SK-N-SH treated with all-trans-retinoic acid at 6 μM for 48 hours (cell line): ENCODE measurements at regions not wholly inside any gene's neighbourhood (a gene's known extent, or its start where the extent isn't known, plus 50 kb on each side); places are given as distances from the start of the nearest gene placed in this dataset.

Experiments
- ATAC-seq: fragments of 200-7000 bp; cut with Tn5 transposase; 3 replicates; pipeline ENCODE4 v1.9.1; 2020; ENCODE audit warnings: mild to moderate bottlenecking, moderate library complexity
- ARNTL ChIP-seq: fragments of 450-650 bp; formaldehyde crosslinking; IDR thresholded peaks from 2 replicates; pipeline ENCODE4 v1.5.0; 2020; ENCODE audit warnings: low read depth, mild to moderate bottlenecking, moderate library complexity, borderline replicate concordance
- BACH2 ChIP-seq: fragments of 250-450 bp; sonication (Bioruptor Pico); IDR thresholded peaks from 2 replicates; pipeline ENCODE4 v1.9.0; 2021; ENCODE audit warnings: mild to moderate bottlenecking, borderline replicate concordance
- CSDC2 ChIP-seq: fragments of 250-450 bp; sonication (Bioruptor Pico); IDR thresholded peaks from 2 replicates; pipeline ENCODE4 v1.5.0; 2020; ENCODE audit warnings: mild to moderate bottlenecking, moderate library complexity
- ESRRG ChIP-seq: fragments of 250-450 bp; sonication (Bioruptor Pico); IDR thresholded peaks from 2 replicates; pipeline ENCODE4 v1.6.1; 2021; ENCODE audit warnings: mild to moderate bottlenecking
- GLIS3 ChIP-seq: fragments of 250-450 bp; sonication (Bioruptor Pico); IDR thresholded peaks from 2 replicates; pipeline ENCODE4 v1.5.0; 2020; ENCODE audit warnings: mild to moderate bottlenecking, moderate library complexity
- ISL1 ChIP-seq: fragments of 250-450 bp; sonication (Bioruptor Pico); IDR thresholded peaks from 2 replicates; pipeline ENCODE4 v2.1.2; 2022; ENCODE audit warnings: mild to moderate bottlenecking, moderate library complexity
- OSR1 ChIP-seq: fragments of 250-450 bp; sonication (Bioruptor Pico); IDR thresholded peaks from 2 replicates; pipeline ENCODE4 v1.8.0; 2022; ENCODE audit warnings: moderate library complexity, mild to moderate bottlenecking, inconsistent platforms
- PPARA ChIP-seq: fragments of 250-450 bp; sonication (Bioruptor Pico); IDR thresholded peaks from 2 replicates; pipeline ENCODE4 v1.5.0; 2020; ENCODE audit warnings: mild to moderate bottlenecking, borderline replicate concordance
- RARB ChIP-seq: fragments of 250-450 bp; sonication (Bioruptor Pico); IDR thresholded peaks from 2 replicates; pipeline ENCODE4 v1.8.0; 2021; ENCODE audit warnings: mild to moderate bottlenecking, moderate library complexity
- SNAI2 ChIP-seq: fragments of 250-450 bp; sonication (Bioruptor Pico); IDR thresholded peaks from 2 replicates; pipeline ENCODE4 v1.5.0; 2020; ENCODE audit warnings: mild to moderate bottlenecking, moderate library complexity
- TCF4 ChIP-seq: fragments of 250-450 bp; sonication (Bioruptor Pico); IDR thresholded peaks from 2 replicates; pipeline ENCODE4 v1.8.0; 2021; ENCODE audit warnings: mild to moderate bottlenecking, moderate library complexity, borderline replicate concordance
- TOX ChIP-seq: fragments of 250-450 bp; sonication (Bioruptor Pico); IDR thresholded peaks from 2 replicates; pipeline ENCODE4 v1.8.0; 2021; ENCODE audit warnings: mild to moderate bottlenecking, moderate library complexity, borderline replicate concordance
- ZFP3 ChIP-seq: fragments of 250-450 bp; sonication (Bioruptor Pico); IDR thresholded peaks from 2 replicates; pipeline ENCODE4 v1.5.0; 2020; ENCODE audit warnings: mild to moderate bottlenecking, moderate library complexity
- ZFP30 ChIP-seq: fragments of 450-650 bp; formaldehyde crosslinking; IDR thresholded peaks from 2 replicates; pipeline ENCODE4 v1.5.0; 2022; ENCODE audit warnings: mild to moderate bottlenecking, moderate library complexity
- ZNF565 ChIP-seq: fragments of 450-650 bp; formaldehyde crosslinking; conservative IDR thresholded peaks from 2 replicates; pipeline ENCODE4 v1.5.0; 2020; ENCODE audit warnings: low read depth, mild to moderate bottlenecking, moderate library complexity
- ZNF70 ChIP-seq: fragments of 450-650 bp; formaldehyde crosslinking; IDR thresholded peaks from 2 replicates; pipeline ENCODE4 v1.5.0; 2020; ENCODE audit warnings: mild to moderate bottlenecking, moderate library complexity
- TF ChIP-seq, protein P1 (sequence below): fragments of 250-450 bp; sonication (Bioruptor Pico); IDR thresholded peaks from 2 replicates; pipeline ENCODE4 v1.8.0; 2021; ENCODE audit warnings: low read depth, mild to moderate bottlenecking, moderate library complexity, borderline replicate concordance
- TF ChIP-seq, protein P2 (sequence below): fragments of 250-450 bp; sonication (Bioruptor Pico); IDR thresholded peaks from 2 replicates; pipeline ENCODE4 v1.8.0; 2020; ENCODE audit warnings: mild to moderate bottlenecking, moderate library complexity, borderline replicate concordance
- TF ChIP-seq, protein P3 (sequence below): fragments of 250-450 bp; sonication (Bioruptor Pico); IDR thresholded peaks from 2 replicates; pipeline ENCODE4 v1.5.1; 2020; ENCODE audit warnings: low read depth, mild to moderate bottlenecking, moderate library complexity
- TF ChIP-seq, protein P4 (sequence below): fragments of 250-450 bp; sonication (Bioruptor Pico); IDR thresholded peaks from 2 replicates; pipeline ENCODE4 v1.5.0; 2020; ENCODE audit warnings: mild to moderate bottlenecking, moderate library complexity

DNA sequence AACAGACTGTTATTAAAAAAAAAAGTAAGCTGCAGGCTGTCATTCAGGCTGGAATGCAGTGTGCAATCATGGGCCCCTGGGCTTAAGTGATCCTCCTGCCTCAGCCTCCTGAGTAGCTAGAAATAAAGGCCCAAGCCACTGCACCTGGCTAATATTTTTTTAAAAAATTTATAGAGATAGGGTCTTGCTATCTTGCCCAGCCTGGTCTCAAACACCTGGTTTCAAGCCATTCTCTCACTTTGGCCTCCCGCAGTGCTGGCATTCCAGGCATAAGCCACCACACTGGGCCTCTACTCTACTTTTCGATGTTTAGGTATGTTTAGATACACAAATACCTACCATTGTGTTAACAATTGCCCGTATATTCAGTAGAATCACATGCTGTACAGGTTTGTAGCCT is 270.4 kb upstream of the PRKCQ start (continued):
- TF ChIP-seq, protein P1, sequence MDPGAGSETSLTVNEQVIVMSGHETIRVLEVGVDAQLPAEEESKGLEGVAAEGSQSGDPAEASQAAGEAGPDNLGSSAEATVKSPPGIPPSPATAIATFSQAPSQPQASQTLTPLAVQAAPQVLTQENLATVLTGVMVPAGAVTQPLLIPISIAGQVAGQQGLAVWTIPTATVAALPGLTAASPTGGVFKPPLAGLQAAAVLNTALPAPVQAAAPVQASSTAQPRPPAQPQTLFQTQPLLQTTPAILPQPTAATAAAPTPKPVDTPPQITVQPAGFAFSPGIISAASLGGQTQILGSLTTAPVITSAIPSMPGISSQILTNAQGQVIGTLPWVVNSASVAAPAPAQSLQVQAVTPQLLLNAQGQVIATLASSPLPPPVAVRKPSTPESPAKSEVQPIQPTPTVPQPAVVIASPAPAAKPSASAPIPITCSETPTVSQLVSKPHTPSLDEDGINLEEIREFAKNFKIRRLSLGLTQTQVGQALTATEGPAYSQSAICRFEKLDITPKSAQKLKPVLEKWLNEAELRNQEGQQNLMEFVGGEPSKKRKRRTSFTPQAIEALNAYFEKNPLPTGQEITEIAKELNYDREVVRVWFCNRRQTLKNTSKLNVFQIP (CRISPR knock-in tag) = no peak
- TF ChIP-seq GLIS3 (CRISPR knock-in tag) = no peak
- no peak for TF ChIP-seq TOX (CRISPR knock-in tag)
- no peak for TF ChIP-seq ESRRG (CRISPR knock-in tag)
- no peak for TF ChIP-seq BACH2 (CRISPR knock-in tag)
- TF ChIP-seq TCF4 (CRISPR knock-in tag) = no peak

DNA sequence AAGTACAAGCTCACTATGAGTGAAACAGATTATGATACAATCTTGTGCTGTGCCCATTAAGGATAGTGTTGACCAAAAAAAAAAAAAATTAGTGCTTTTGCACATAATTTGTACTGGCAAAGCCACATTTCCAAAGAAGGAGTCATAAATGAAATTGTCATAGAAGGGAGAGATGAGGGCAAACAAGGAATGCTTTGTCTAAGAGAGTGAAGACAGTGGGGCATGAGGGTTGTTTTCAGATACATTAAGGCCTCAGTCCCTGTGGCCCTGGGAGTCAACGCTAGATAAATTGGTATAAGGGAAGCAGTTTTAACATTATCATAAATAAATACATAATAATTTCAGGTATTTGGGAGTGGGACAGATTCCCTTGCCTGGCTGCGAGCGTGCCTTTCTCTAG is 267.5 kb upstream of the PRKCQ start:
- ATAC-seq = no peak
- TF ChIP-seq ZNF70 (CRISPR knock-in tag) = no peak

DNA sequence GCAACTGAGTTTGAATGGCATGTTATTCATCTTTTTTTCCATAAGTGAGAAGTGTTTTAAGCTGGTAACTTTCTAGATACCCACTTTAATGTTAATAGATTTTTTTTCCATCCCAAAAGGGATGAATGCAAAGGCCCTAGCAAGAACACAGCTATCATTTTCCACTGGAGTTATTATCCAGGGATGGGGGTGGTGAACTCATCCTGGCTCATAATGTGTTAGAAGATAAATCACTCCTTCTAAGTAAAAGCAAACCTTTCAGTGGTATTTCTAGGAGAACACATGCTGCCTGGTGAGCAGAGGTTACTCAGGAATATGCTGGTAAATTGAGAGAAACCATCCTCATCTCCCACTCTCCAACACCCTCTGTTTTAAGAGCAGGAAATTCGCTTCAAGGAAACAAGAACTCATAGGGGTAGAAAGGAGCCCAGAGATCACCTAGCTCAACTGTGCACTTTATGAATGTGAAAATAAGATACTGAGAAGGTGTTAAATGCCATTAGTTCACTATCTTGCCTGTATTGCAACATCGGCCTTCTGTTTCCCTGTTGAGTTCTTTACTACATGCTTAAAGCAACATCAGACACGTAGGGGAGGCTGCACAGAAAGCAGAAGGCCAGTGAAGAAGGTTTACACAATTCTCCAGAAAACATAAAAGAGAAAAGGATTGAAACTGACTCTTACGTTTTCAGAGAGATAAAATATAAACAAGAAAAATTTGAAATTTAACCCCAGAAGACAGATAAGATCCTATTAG is 264.0 kb upstream of the PRKCQ start:
- no peak for TF ChIP-seq ZFP3
- no peak for TF ChIP-seq ARNTL (CRISPR knock-in tag)
- TF ChIP-seq TCF4 (CRISPR knock-in tag) = no peak
- no peak for TF ChIP-seq BACH2 (CRISPR knock-in tag)
- TF ChIP-seq OSR1 (CRISPR knock-in tag) = no peak
- TF ChIP-seq PPARA (CRISPR knock-in tag) = no peak
- no peak for TF ChIP-seq ISL1
- TF ChIP-seq ZFP30 (CRISPR knock-in tag) = no peak
- TF ChIP-seq TOX (CRISPR knock-in tag) = no peak
- TF ChIP-seq, protein P1 (CRISPR knock-in tag) = no peak
- no peak for TF ChIP-seq ESRRG (CRISPR knock-in tag)
- no peak for TF ChIP-seq GLIS3 (CRISPR knock-in tag)
- TF ChIP-seq SNAI2 (CRISPR knock-in tag) = no peak
- TF ChIP-seq RARB = no peak
- no peak for TF ChIP-seq CSDC2 (CRISPR knock-in tag)
- TF ChIP-seq, protein P2, sequence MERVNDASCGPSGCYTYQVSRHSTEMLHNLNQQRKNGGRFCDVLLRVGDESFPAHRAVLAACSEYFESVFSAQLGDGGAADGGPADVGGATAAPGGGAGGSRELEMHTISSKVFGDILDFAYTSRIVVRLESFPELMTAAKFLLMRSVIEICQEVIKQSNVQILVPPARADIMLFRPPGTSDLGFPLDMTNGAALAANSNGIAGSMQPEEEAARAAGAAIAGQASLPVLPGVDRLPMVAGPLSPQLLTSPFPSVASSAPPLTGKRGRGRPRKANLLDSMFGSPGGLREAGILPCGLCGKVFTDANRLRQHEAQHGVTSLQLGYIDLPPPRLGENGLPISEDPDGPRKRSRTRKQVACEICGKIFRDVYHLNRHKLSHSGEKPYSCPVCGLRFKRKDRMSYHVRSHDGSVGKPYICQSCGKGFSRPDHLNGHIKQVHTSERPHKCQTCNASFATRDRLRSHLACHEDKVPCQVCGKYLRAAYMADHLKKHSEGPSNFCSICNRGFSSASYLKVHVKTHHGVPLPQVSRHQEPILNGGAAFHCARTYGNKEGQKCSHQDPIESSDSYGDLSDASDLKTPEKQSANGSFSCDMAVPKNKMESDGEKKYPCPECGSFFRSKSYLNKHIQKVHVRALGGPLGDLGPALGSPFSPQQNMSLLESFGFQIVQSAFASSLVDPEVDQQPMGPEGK (CRISPR knock-in tag) = no peak
- TF ChIP-seq ZNF70 (CRISPR knock-in tag) = no peak
- TF ChIP-seq ZNF565 = no peak
- TF ChIP-seq, protein P3, sequence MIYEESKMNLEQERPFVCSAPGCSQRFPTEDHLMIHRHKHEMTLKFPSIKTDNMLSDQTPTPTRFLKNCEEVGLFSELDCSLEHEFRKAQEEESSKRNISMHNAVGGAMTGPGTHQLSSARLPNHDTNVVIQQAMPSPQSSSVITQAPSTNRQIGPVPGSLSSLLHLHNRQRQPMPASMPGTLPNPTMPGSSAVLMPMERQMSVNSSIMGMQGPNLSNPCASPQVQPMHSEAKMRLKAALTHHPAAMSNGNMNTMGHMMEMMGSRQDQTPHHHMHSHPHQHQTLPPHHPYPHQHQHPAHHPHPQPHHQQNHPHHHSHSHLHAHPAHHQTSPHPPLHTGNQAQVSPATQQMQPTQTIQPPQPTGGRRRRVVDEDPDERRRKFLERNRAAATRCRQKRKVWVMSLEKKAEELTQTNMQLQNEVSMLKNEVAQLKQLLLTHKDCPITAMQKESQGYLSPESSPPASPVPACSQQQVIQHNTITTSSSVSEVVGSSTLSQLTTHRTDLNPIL (CRISPR knock-in tag) = no peak
- TF ChIP-seq, protein P4, sequence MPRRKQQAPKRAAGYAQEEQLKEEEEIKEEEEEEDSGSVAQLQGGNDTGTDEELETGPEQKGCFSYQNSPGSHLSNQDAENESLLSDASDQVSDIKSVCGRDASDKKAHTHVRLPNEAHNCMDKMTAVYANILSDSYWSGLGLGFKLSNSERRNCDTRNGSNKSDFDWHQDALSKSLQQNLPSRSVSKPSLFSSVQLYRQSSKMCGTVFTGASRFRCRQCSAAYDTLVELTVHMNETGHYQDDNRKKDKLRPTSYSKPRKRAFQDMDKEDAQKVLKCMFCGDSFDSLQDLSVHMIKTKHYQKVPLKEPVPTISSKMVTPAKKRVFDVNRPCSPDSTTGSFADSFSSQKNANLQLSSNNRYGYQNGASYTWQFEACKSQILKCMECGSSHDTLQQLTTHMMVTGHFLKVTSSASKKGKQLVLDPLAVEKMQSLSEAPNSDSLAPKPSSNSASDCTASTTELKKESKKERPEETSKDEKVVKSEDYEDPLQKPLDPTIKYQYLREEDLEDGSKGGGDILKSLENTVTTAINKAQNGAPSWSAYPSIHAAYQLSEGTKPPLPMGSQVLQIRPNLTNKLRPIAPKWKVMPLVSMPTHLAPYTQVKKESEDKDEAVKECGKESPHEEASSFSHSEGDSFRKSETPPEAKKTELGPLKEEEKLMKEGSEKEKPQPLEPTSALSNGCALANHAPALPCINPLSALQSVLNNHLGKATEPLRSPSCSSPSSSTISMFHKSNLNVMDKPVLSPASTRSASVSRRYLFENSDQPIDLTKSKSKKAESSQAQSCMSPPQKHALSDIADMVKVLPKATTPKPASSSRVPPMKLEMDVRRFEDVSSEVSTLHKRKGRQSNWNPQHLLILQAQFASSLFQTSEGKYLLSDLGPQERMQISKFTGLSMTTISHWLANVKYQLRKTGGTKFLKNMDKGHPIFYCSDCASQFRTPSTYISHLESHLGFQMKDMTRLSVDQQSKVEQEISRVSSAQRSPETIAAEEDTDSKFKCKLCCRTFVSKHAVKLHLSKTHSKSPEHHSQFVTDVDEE (CRISPR knock-in tag) = no peak
- TF ChIP-seq, all 23 proteins: peak for 0
- ATAC-seq = no peak
